OCI-LY1 (cell line): ENCODE measurements at regions not wholly inside any gene's neighbourhood (a gene's known extent, or its start where the extent isn't known, plus 50 kb on each side); places are given as distances from the start of the nearest gene placed in this dataset.

Experiments
- EZH2 ChIP-seq: fragments of 200-600 bp; sonication (generic), shearing (Covaris generic); IDR thresholded peaks from 2 replicates; pipeline ENCODE4 v1.8.0; 2017; ENCODE audit warnings: borderline replicate concordance, mixed run types, mild to moderate bottlenecking, antibody characterized with exemption, low read length, moderate library complexity, mixed read lengths
- TF ChIP-seq, protein P1 (sequence below): fragments of 200-600 bp; sonication (generic), shearing (Covaris generic); IDR thresholded peaks from 2 replicates; pipeline ENCODE4 v1.5.1; 2017; ENCODE audit warnings: mild to moderate bottlenecking, antibody characterized with exemption, low read length, moderate library complexity, mixed read lengths

DNA sequence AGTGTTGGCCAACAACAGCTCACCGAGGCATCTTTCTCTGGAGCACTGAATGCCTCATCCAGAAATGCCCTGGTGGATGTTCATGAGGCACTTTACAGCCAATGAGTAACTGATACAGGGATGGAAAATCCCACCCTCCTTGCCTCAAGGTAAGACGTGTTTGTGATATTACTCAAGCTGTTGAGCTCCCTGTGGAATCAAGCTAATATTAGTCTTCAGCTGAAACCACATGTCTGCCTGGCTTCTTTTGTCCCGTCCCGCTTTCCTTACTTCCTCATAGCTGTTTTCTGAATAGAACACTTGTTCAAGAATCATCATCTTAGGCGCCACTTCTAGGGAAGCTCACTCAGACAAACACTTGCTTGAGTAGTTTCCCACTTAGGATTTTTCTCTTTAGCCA, 422.4 kb downstream of the INHBA start:
- TF ChIP-seq EZH2: no peak
- TF ChIP-seq, protein P1, sequence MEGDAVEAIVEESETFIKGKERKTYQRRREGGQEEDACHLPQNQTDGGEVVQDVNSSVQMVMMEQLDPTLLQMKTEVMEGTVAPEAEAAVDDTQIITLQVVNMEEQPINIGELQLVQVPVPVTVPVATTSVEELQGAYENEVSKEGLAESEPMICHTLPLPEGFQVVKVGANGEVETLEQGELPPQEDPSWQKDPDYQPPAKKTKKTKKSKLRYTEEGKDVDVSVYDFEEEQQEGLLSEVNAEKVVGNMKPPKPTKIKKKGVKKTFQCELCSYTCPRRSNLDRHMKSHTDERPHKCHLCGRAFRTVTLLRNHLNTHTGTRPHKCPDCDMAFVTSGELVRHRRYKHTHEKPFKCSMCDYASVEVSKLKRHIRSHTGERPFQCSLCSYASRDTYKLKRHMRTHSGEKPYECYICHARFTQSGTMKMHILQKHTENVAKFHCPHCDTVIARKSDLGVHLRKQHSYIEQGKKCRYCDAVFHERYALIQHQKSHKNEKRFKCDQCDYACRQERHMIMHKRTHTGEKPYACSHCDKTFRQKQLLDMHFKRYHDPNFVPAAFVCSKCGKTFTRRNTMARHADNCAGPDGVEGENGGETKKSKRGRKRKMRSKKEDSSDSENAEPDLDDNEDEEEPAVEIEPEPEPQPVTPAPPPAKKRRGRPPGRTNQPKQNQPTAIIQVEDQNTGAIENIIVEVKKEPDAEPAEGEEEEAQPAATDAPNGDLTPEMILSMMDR: no peak
